B cell (primary cell): ENCODE measurements at regions not wholly inside any gene's neighbourhood (a gene's known extent, or its start where the extent isn't known, plus 50 kb on each side); places are given as distances from the start of the nearest gene placed in this dataset.

Source experiments
- CTCF ChIP-seq: fragments of 200-600 bp; IDR thresholded peaks from one replicate; pipeline ENCODE4 v1.8.0; 2022; ENCODE audit warnings: antibody characterized with exemption, mild to moderate bottlenecking
- EZH2 ChIP-seq: IDR thresholded peaks from 2 replicates; pipeline ENCODE4 v1.6.1; 2012; ENCODE audit warnings: borderline replicate concordance, low read depth, mild to moderate bottlenecking, moderate library complexity, low read length; ENCODE audit not compliant: insufficient read depth, poor library complexity, severe bottlenecking

GRCh38 chr1:114235281-114235680 is 81.6 kb upstream of the SYT6 start:
- TF ChIP-seq CTCF (no peak), EZH2 (no peak)
